Erythroblast (primary cell): ENCODE measurements at regions not wholly inside any gene's neighbourhood (a gene's known extent, or its start where the extent isn't known, plus 50 kb on each side); places are given as distances from the start of the nearest gene placed in this dataset.

Experiments used
- GATA1 ChIP-seq: IDR thresholded peaks from 2 replicates; pipeline ENCODE4 v1.6.1; 2011; ENCODE audit warnings: low read depth, mild to moderate bottlenecking, control low read depth, low read length, moderate library complexity
- POLR2A ChIP-seq: IDR thresholded peaks from 2 replicates; pipeline ENCODE4 v1.6.1; 2011; ENCODE audit warnings: mild to moderate bottlenecking, low read length

DNA sequence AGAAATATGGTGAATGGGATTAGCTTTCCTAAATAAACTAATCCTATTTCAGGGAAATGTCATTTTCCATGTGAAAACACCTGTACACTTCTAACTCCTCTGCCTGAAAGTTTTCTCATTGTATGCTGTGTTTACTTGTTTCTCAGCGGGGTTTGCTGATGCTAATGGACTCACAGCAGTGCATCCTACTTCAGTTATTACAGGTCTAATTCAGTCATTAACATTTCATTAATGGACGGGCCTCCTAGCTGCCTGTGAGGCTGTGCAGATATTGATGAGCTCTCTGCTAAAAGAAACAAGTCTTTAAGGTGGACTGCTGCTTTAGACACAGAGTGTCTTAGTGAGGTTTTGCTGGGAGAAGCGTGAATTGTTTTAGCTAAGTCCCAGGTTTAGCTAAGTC is 1342.0 kb upstream of the ZEB2 start:
- TF ChIP-seq POLR2A, result no peak
- TF ChIP-seq GATA1, result no peak
